ENCODE measurements at regions not wholly inside any gene's neighbourhood (a gene's known extent, or its start where the extent isn't known, plus 50 kb on each side); places are given as distances from the start of the nearest gene placed in this dataset.

DNA sequence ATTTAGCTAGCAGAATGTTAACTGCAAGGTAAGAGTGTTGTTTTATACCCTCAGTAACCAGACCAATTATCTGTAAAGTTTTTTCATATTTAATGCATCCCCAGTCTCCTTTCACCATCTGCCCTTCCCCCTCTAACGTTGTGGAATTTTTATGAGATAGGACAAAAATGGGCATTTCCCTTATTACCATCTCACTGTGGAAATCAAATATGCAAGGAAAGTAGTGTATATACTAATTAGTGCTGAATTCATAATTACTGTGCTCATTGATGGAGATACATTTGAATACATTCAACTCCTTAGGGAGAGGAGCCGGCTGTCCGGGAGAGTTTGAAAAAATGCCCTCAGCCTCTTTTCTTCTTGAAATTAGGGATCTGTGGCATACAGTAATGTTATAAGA lies 423.4 kb upstream of the MGMT start:
- Histone ChIP-seq H3K4me3 (replicated peaks in 1 of 3; ENCODE audit: insufficient read depth in 1 of 3, low read depth in 1 of 3, low read length in 3 of 3) (no peak overlapping the region), H3K9me3 (replicated peaks; ENCODE audit: control insufficient read depth, insufficient read depth, low read length) (no peaks in the 10 kb centered on the region), H4K20me1 (replicated peaks; ENCODE audit: control insufficient read depth, extremely low read depth, insufficient read depth, low read length) (no peaks in the 10 kb centered on the region), H3K9ac (replicated peaks; ENCODE audit: extremely low read depth, insufficient read depth, low read length) (no peak overlapping the region), H3K36me3 (ENCODE audit: control insufficient read depth in 2 of 2, extremely low read depth in 1 of 2, insufficient read depth in 2 of 2, low read length in 2 of 2) (no peaks in the 10 kb centered on the region), H3K27me3 (ENCODE audit: control insufficient read depth in 2 of 2, insufficient read depth in 2 of 2, low read length in 2 of 2) (no peaks in the 10 kb centered on the region), H3K27ac (ENCODE audit: insufficient read depth, low read depth, low read length) (no peak overlapping the region), H3K4me1 (ENCODE audit: control insufficient read depth, extremely low read depth, insufficient read depth, low read length) (peaks cover 81% of the 10 kb centered on the region), H3K4me2 (ENCODE audit: insufficient read depth, low read length) (peak overlapping the region; percentile 65), H3K79me2 (ENCODE audit: control insufficient read depth, insufficient read depth, low read length) (no peaks in the 10 kb centered on the region), H3K9me1 (replicated peaks; ENCODE audit: control insufficient read depth, extremely low read depth, insufficient read depth, low read length) (no peaks in the 10 kb centered on the region), H2AFZ (ENCODE audit: low read depth, low read length) (no peak overlapping the region)
- POLR2A ChIA-PET = no interaction called here
- intact Hi-C loops (cut with micrococcal nuclease) = no loop called here
- no peak for FAIRE-seq
- BruUV-seq (replicated peaks) = no TSS peak
- TF ChIP-seq EZH2 (IDR thresholded peaks at IDR 0.05; ENCODE audit: borderline replicate concordance, low read depth, low read length, severe bottlenecking) (no peak), MAX (IDR thresholded peaks at IDR 0.05; ENCODE audit: insufficient read depth, insufficient read length) (no peak), POLR2A (IDR thresholded peaks at IDR 0.05; ENCODE audit: low read depth, low read length) (no peak), POLR2AphosphoS5 (IDR thresholded peaks at IDR 0.05; ENCODE audit: insufficient read depth, low read depth, low read length) (no peak), FOS (IDR thresholded peaks at IDR 0.05; ENCODE audit: borderline replicate concordance, insufficient read depth, low read length) (no peak)
- no peak for DNase-seq (ENCODE audit: low read depth, low spot score)
- dilution Hi-C loops (cut with MboI; ENCODE audit: extremely low pct_ligation_motif_present, low sequenced_read_pairs) = no loop called here
- CTCF ChIA-PET = interaction anchor here (0.7 to 1.9 kb wide), 8 partner anchors 8 to 1098 kb away, joined by 3 to 5 read pairs (median 4); no protein-coding TSS in a partner anchor

GRCh38 chr10:129045599-129045998 lies 421.4 kb upstream of the MGMT start:
- Histone ChIP-seq H3K79me2 (ENCODE audit: control insufficient read depth, insufficient read depth, low read length) (no peaks in the 10 kb centered on the region), H3K27me3 (ENCODE audit: control insufficient read depth in 2 of 2, insufficient read depth in 2 of 2, low read length in 2 of 2) (no peaks in the 10 kb centered on the region), H3K9ac (replicated peaks; ENCODE audit: extremely low read depth, insufficient read depth, low read length) (no peak overlapping the region), H4K20me1 (replicated peaks; ENCODE audit: control insufficient read depth, extremely low read depth, insufficient read depth, low read length) (no peaks in the 10 kb centered on the region), H3K4me2 (ENCODE audit: insufficient read depth, low read length) (peak overlapping the region; percentile 99), H3K36me3 (ENCODE audit: control insufficient read depth in 2 of 2, extremely low read depth in 1 of 2, insufficient read depth in 2 of 2, low read length in 2 of 2) (no peaks in the 10 kb centered on the region), H3K27ac (ENCODE audit: insufficient read depth, low read depth, low read length) (peak overlapping the region; percentile 100), H2AFZ (ENCODE audit: low read depth, low read length) (no peak overlapping the region), H3K4me1 (ENCODE audit: control insufficient read depth, extremely low read depth, insufficient read depth, low read length) (peaks cover 67% of the 10 kb centered on the region), H3K9me3 (replicated peaks; ENCODE audit: control insufficient read depth, insufficient read depth, low read length) (no peaks in the 10 kb centered on the region), H3K9me1 (replicated peaks; ENCODE audit: control insufficient read depth, extremely low read depth, insufficient read depth, low read length) (no peaks in the 10 kb centered on the region), H3K4me3 (replicated peaks in 1 of 3; ENCODE audit: insufficient read depth in 1 of 3, low read depth in 1 of 3, low read length in 3 of 3) (no peak overlapping the region)
- FAIRE-seq (no peak), DNase-seq (ENCODE audit: low read depth, low spot score) (no peak)
- TF ChIP-seq POLR2A (IDR thresholded peaks at IDR 0.05; ENCODE audit: low read depth, low read length) (no peak), FOS (IDR thresholded peaks at IDR 0.05; ENCODE audit: borderline replicate concordance, insufficient read depth, low read length) (no peak), MYC (IDR thresholded peaks at IDR 0.05; ENCODE audit: low read depth, low read length) (no peak), MAX (IDR thresholded peaks at IDR 0.05; ENCODE audit: insufficient read depth, insufficient read length) (no peak), GATA2 (IDR thresholded peaks at IDR 0.05; ENCODE audit: insufficient read depth, insufficient read length, low read depth, low read length) (no peak), POLR2AphosphoS5 (IDR thresholded peaks at IDR 0.05; ENCODE audit: insufficient read depth, low read depth, low read length) (no peak), EZH2 (IDR thresholded peaks at IDR 0.05; ENCODE audit: borderline replicate concordance, low read depth, low read length, severe bottlenecking) (no peak), CTCF (IDR thresholded peaks at IDR 0.05; ENCODE audit: extremely low read depth in 1 of 2, insufficient read depth in 1 of 2, low read depth in 1 of 2, low read length in 2 of 2) (no peak), JUN (IDR thresholded peaks at IDR 0.05; ENCODE audit: borderline replicate concordance, insufficient read depth, insufficient read length, low read depth) (no peak)
- dilution Hi-C loops (cut with MboI; ENCODE audit: extremely low pct_ligation_motif_present, low sequenced_read_pairs) = no loop called here
- BruUV-seq (replicated peaks) = no TSS peak
- ChIA-PET CTCF (no interaction called here), POLR2A (no interaction called here)
- intact Hi-C loops (cut with micrococcal nuclease) = no loop called here
